MM.1S (cell line): ENCODE measurements at regions not wholly inside any gene's neighbourhood (a gene's known extent, or its start where the extent isn't known, plus 50 kb on each side); places are given as distances from the start of the nearest gene placed in this dataset.

Source experiments
- CTCF ChIP-seq: fragments of 300-600 bp; sonication (generic); IDR thresholded peaks from 2 replicates; pipeline ENCODE4 v1.5.1; 2016; ENCODE audit warnings: antibody characterized with exemption, low read length, mixed read lengths
- EZH2 ChIP-seq: fragments of 300-600 bp; sonication (generic); optimal IDR thresholded peaks from 2 replicates; pipeline ENCODE3; 2017; ENCODE audit warnings: low read depth, mild to moderate bottlenecking, antibody characterized with exemption, low read length, mixed read lengths
- EZH2phosphoT487 ChIP-seq: fragments of 300-600 bp; sonication (generic); IDR thresholded peaks from 2 replicates; pipeline ENCODE4 v1.6.1; 2018; ENCODE audit warnings: antibody characterized with exemption, low read length

- TF ChIP-seq CTCF: no peak
- no peak for TF ChIP-seq EZH2phosphoT487
- no peak for TF ChIP-seq EZH2
Observed at GRCh38 chr3:94568041-94568440, 505.2 kb downstream of the NSUN3 start.
